ENCODE measurements at regions not wholly inside any gene's neighbourhood (a gene's known extent, or its start where the extent isn't known, plus 50 kb on each side); places are given as distances from the start of the nearest gene placed in this dataset.
"Not testable (repeated sequence)": the region's sequence is repeated elsewhere in the genome, so short reads cannot be mapped to it uniquely, and the experiment has no call there.

DNA sequence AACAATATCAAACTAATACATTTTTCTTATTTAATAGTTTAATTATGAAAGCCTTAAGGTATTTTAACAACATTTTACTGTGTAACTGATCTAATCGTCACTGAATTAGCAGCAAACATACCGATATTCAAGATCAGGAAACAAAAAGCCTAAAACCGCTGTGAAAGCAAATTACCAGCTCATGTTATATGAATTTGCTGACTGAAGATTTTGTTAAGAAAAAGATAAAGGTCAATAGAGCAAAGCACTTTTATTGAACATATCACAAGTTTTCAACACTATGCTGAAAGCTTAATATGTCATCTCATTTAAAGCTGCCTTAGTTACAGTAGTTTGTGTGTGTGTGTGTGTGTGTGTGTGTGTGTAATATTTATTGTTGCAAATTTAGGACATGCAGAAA is 1634.9 kb upstream of the NUDT12 start:
- TF ChIP-seq, protein P1, sequence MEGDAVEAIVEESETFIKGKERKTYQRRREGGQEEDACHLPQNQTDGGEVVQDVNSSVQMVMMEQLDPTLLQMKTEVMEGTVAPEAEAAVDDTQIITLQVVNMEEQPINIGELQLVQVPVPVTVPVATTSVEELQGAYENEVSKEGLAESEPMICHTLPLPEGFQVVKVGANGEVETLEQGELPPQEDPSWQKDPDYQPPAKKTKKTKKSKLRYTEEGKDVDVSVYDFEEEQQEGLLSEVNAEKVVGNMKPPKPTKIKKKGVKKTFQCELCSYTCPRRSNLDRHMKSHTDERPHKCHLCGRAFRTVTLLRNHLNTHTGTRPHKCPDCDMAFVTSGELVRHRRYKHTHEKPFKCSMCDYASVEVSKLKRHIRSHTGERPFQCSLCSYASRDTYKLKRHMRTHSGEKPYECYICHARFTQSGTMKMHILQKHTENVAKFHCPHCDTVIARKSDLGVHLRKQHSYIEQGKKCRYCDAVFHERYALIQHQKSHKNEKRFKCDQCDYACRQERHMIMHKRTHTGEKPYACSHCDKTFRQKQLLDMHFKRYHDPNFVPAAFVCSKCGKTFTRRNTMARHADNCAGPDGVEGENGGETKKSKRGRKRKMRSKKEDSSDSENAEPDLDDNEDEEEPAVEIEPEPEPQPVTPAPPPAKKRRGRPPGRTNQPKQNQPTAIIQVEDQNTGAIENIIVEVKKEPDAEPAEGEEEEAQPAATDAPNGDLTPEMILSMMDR (IDR thresholded peaks at IDR 0.05), result no peak
- H3K4me1 ChIP-seq, result no peaks in the 10 kb centered on the region
- no peak for DNase-seq (ENCODE audit: low spot score)

DNA sequence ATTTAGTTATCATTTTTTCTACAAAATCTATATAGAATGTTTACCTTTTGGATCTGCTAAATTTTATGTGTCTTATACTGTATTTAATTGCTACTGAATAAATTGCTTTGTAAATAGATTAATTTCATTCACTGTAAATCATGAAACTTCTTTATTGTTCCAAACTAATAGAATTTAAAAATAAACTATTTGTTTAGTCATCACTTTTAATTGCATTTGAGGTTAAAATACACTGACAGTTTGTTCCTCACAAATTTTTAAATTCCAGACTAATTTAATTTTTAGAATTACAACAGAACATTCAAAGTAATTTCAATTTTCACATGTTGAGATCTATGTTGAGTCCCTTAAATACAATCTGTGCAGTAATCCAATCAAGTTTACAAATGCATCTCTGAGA is 1633.2 kb upstream of the NUDT12 start:
- TF ChIP-seq, protein P1 (IDR thresholded peaks at IDR 0.05), result no peak
- no peak overlapping the region for H3K27ac ChIP-seq
- H3K4me1 ChIP-seq, result no peaks in the 10 kb centered on the region
- H3K36me3 ChIP-seq, result no peaks in the 10 kb centered on the region
- H3K4me3 ChIP-seq, result no peak overlapping the region
- H3K9me3 ChIP-seq, result no peaks in the 10 kb centered on the region
- H3K27me3 ChIP-seq, result no peaks in the 10 kb centered on the region
- DNase-seq (ENCODE audit: low spot score), result no peak

More for the DNA sequence above, 1634.9 kb upstream of the NUDT12 start:
- H3K27me3 ChIP-seq, result no peaks in the 10 kb centered on the region
- no peak overlapping the region for H3K4me3 ChIP-seq
- H3K36me3 ChIP-seq, result no peaks in the 10 kb centered on the region
- H3K27ac ChIP-seq, result no peak overlapping the region
- no peaks in the 10 kb centered on the region for H3K9me3 ChIP-seq

- Histone ChIP-seq H3K27me3 (no peaks in the 10 kb centered on the region), H3K9me3 (no peaks in the 10 kb centered on the region), H3K36me3 (no peaks in the 10 kb centered on the region), H3K4me1 (no peaks in the 10 kb centered on the region), H3K4me3 (no peak overlapping the region), H3K27ac (no peak overlapping the region)
- TF ChIP-seq, protein P1 (IDR thresholded peaks at IDR 0.05), result no peak
- DNase-seq (ENCODE audit: low spot score), result no peak
Observed at GRCh38 chr5:105172918-105173317, 1610.3 kb upstream of the NUDT12 start.

- TF ChIP-seq, protein P1 (IDR thresholded peaks at IDR 0.05), result no peak
- no peaks in the 10 kb centered on the region for H3K27me3 ChIP-seq
- no peak overlapping the region for H3K4me3 ChIP-seq
Observed at GRCh38 chr5:105168806-105169205, 1606.2 kb upstream of the NUDT12 start.

GRCh38 chr5:105167092-105167491 is 1604.5 kb upstream of the NUDT12 start:
- no peaks in the 10 kb centered on the region for H3K36me3 ChIP-seq
- H3K4me3 ChIP-seq, result no peak overlapping the region
- no peaks in the 10 kb centered on the region for H3K4me1 ChIP-seq
- TF ChIP-seq, protein P1 (IDR thresholded peaks at IDR 0.05), result no peak
- DNase-seq (ENCODE audit: low spot score), result no peak
- H3K9me3 ChIP-seq, result peaks cover 0 to 8% of the 10 kb centered on the region in 2 donors
- no peak overlapping the region for H3K27ac ChIP-seq
- no peaks in the 10 kb centered on the region for H3K27me3 ChIP-seq

More at GRCh38 chr5:105168806-105169205, 1606.2 kb upstream of the NUDT12 start:
- Histone ChIP-seq H3K9me3 (no peaks in the 10 kb centered on the region), H3K27ac (no peak overlapping the region), H3K4me1 (no peaks in the 10 kb centered on the region), H3K36me3 (no peaks in the 10 kb centered on the region)
- no peak for DNase-seq (ENCODE audit: low spot score)

- TF ChIP-seq, protein P1 (IDR thresholded peaks at IDR 0.05), result no peak
- Histone ChIP-seq H3K36me3 (no peaks in the 10 kb centered on the region), H3K27me3 (no peaks in the 10 kb centered on the region), H3K27ac (no peak overlapping the region), H3K4me3 (no peak overlapping the region), H3K9me3 (peaks cover 0 to 8% of the 10 kb centered on the region in 2 donors), H3K4me1 (no peaks in the 10 kb centered on the region)
- DNase-seq (ENCODE audit: low spot score), result no peak
Observed at GRCh38 chr5:105163547-105163946, 1601.0 kb upstream of the NUDT12 start.

DNA sequence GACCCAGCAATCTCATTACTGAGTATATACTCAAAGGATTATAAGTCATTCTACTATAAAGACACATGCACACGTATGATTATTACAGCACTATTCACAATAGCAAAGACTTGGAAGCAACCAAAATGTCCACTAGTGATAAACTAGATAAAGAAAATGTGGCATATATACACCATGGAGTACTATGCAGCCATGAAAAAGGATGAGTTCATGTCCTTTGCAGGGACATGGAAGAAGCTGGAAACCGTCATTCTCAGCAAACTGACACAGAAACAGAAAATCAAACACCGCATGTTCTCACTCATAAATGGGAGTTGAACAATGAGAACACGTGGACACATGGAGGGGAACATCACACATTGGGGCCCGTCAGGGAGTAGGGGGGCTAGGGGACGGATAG is 1600.0 kb upstream of the NUDT12 start:
- not testable (repeated sequence) for H3K4me1 ChIP-seq; H3K9me3 ChIP-seq; H3K27ac ChIP-seq; H3K27me3 ChIP-seq; DNase-seq (ENCODE audit: low spot score); H3K36me3 ChIP-seq; H3K4me3 ChIP-seq
